GM12878 (cell line): ENCODE measurements at regions not wholly inside any gene's neighbourhood (a gene's known extent, or its start where the extent isn't known, plus 50 kb on each side); places are given as distances from the start of the nearest gene placed in this dataset.

ENCODE experiments used
- ATAC-seq: fragments of 200-7000 bp; cut with Tn5 transposase; 3 replicates; pipeline ENCODE4 v1.9.1; 2020; ENCODE audit warnings: mild to moderate bottlenecking, moderate library complexity
- BruUV-seq: library from RNA; stranded (reverse); fragments of 400-500 nt; replicated peaks from 2 replicates; lab custom pipeline; 2021; lab: Mats Ljungman, UMichigan
- CTCF ChIA-PET: fragments of 300-600 bp; sonication (Branson Sonifier 250); formaldehyde crosslinking; extraction: SDS; loops from one replicate; lab custom pipeline; 2021; ENCODE audit warnings: inconsistent platforms; lab: Yijun Ruan, JAX
- POLR2A ChIA-PET: fragments of 350-600 bp; formaldehyde crosslinking; extraction: SDS; loops from one replicate; lab custom pipeline; 2021; ENCODE audit warnings: inconsistent platforms; lab: Charles Lee
- RAD21 ChIA-PET: fragments of 300-600 bp; sonication (Branson Sonifier 250); formaldehyde crosslinking; loops from one replicate; lab custom pipeline; 2023; ENCODE audit warnings: antibody characterized with exemption; ENCODE audit not compliant: unreplicated experiment; lab: Charles Lee
- SMC1A ChIA-PET: fragments of 300-600 bp; sonication (Branson Sonifier 250); formaldehyde crosslinking; loops from one replicate; lab custom pipeline; 2023; ENCODE audit not compliant: unreplicated experiment, uncharacterized antibody; lab: Charles Lee
- DNase-seq: peaks from one replicate; pipeline ENCODE4 v3.0.0-alpha.2; 2011; ENCODE audit warnings: low read depth, low spot score
- FAIRE-seq: peaks from 3 replicates; lab custom pipeline; 2011; peaks lifted over from hg19 to GRCh38; lab: Jason Lieb, UNC
- H2AFZ ChIP-seq: 2 replicates; pipeline ENCODE4 v1.6.0; 2011; ENCODE audit warnings: low read depth, low read length, control low read depth; ENCODE audit not compliant: control insufficient read depth
- H3K27ac ChIP-seq: 2 replicates; pipeline ENCODE4 v1.5.1; 2011; ENCODE audit warnings: control low read depth; ENCODE audit not compliant: control insufficient read depth, insufficient read depth
- H3K27me3 ChIP-seq, 2 experiments: replicated peaks in 1 of 2; 2 replicates each; pipeline versions ENCODE4 v1.6.0 to v1.6.1; 2011; ENCODE audit warnings: low read length in 1 of 2; ENCODE audit not compliant: control insufficient read depth in 2 of 2, insufficient read depth in 2 of 2
- H3K36me3 ChIP-seq, 2 experiments: 2 replicates each; pipeline ENCODE4 v1.5.1; 2011; ENCODE audit warnings: low read length in 1 of 2; ENCODE audit not compliant: control insufficient read depth in 2 of 2, insufficient read depth in 2 of 2
- H3K4me1 ChIP-seq: 2 replicates; pipeline ENCODE4 v1.6.1; 2011; ENCODE audit warnings: mild to moderate bottlenecking, low read length, moderate library complexity, mixed read lengths; ENCODE audit not compliant: control insufficient read depth, insufficient read depth
- H3K4me2 ChIP-seq: 2 replicates; pipeline ENCODE4 v1.6.0; 2011; ENCODE audit warnings: control low read depth; ENCODE audit not compliant: control insufficient read depth, insufficient read depth
- H3K4me3 ChIP-seq: fragments of 200-600 bp; sonication (generic); 2 replicates; pipeline ENCODE4 v1.5.1; 2016
- H3K79me2 ChIP-seq: 2 replicates; pipeline ENCODE4 v1.6.0; 2011; ENCODE audit warnings: low read length; ENCODE audit not compliant: control insufficient read depth, insufficient read depth
- H3K9ac ChIP-seq: 2 replicates; pipeline ENCODE4 v1.8.0; 2011; ENCODE audit warnings: low read length, control low read depth, mixed read lengths; ENCODE audit not compliant: control insufficient read depth, insufficient read depth
- H3K9me3 ChIP-seq: replicated peaks from 3 replicates; pipeline ENCODE4 v1.5.1; 2011; ENCODE audit warnings: mild to moderate bottlenecking, low read length; ENCODE audit not compliant: control insufficient read depth, insufficient read depth
- H4K20me1 ChIP-seq: 2 replicates; pipeline ENCODE4 v1.6.0; 2011; ENCODE audit not compliant: control insufficient read depth, insufficient read depth
- ATF7 ChIP-seq: fragments of 450-650 bp; IDR thresholded peaks from 2 replicates; pipeline ENCODE4 v1.6.1; 2016; ENCODE audit warnings: low read depth, mild to moderate bottlenecking
- CEBPB ChIP-seq, 2 experiments: fragments of 150-350 bp in 1 of 2; IDR thresholded peaks; 2 replicates each; pipeline ENCODE4 v1.6.1; 2012 to 2014; ENCODE audit warnings: low read depth in 2 of 2, low read length in 2 of 2, borderline replicate concordance in 1 of 2, inconsistent platforms in 1 of 2
- DPF2 ChIP-seq: fragments of 450-650 bp; IDR thresholded peaks from 2 replicates; pipeline ENCODE4 v1.6.1; 2017; ENCODE audit warnings: mild to moderate bottlenecking
- FOXK2 ChIP-seq: fragments of 450-650 bp; IDR thresholded peaks from 2 replicates; pipeline ENCODE4 v1.6.1; 2017; ENCODE audit warnings: mild to moderate bottlenecking, moderate library complexity
- IRF5 ChIP-seq: fragments of 450-650 bp; IDR thresholded peaks from 2 replicates; pipeline ENCODE4 v1.6.1; 2017; ENCODE audit warnings: borderline replicate concordance
- MYB ChIP-seq: fragments of 150-350 bp; IDR thresholded peaks from 2 replicates; pipeline ENCODE4 v1.6.1; 2014; ENCODE audit warnings: mild to moderate bottlenecking, low read depth, low read length, borderline replicate concordance
- NFYA ChIP-seq: IDR thresholded peaks from 2 replicates; pipeline ENCODE4 v1.6.1; 2011; ENCODE audit warnings: low read depth, mild to moderate bottlenecking, low read length, improper control_type of control experiment, borderline replicate concordance
- RBBP5 ChIP-seq: fragments of 200-600 bp; sonication (generic); conservative IDR thresholded peaks from 2 replicates; pipeline ENCODE4 v1.6.1; 2016
- SMARCA5 ChIP-seq: fragments of 450-650 bp; IDR thresholded peaks from 2 replicates; pipeline ENCODE4 v1.6.1; 2017; ENCODE audit warnings: mild to moderate bottlenecking
- SREBF1 ChIP-seq: IDR thresholded peaks from 2 replicates; pipeline ENCODE4 v1.6.1; 2012; ENCODE audit warnings: mild to moderate bottlenecking, low read length
- SREBF2 ChIP-seq: IDR thresholded peaks from 2 replicates; pipeline ENCODE4 v1.6.1; 2012; ENCODE audit warnings: mild to moderate bottlenecking, low read length
- TCF3 ChIP-seq: IDR thresholded peaks from 2 replicates; pipeline ENCODE4 v1.6.1; 2012; ENCODE audit warnings: low read depth, mild to moderate bottlenecking, low read length, borderline replicate concordance; ENCODE audit not compliant: insufficient read depth
- USF1 ChIP-seq: IDR thresholded peaks from 2 replicates; pipeline ENCODE4 v1.6.1; 2011; ENCODE audit warnings: borderline replicate concordance, low read depth, mild to moderate bottlenecking, moderate library complexity, mixed read lengths, low read length; ENCODE audit not compliant: insufficient read depth; ENCODE audit errors: extremely low read length
- YY1 ChIP-seq: IDR thresholded peaks from 2 replicates; pipeline ENCODE4 v1.6.1; 2011; ENCODE audit warnings: low read depth, mild to moderate bottlenecking, low read length
- ZNF384 ChIP-seq: IDR thresholded peaks from 2 replicates; pipeline ENCODE4 v1.6.1; 2012; ENCODE audit warnings: low read depth, mild to moderate bottlenecking, low read length, improper control_type of control experiment, borderline replicate concordance
- WGBS: methylation state at CpG from one replicate; pipeline ENCODE4 v1.1.6; 2016; ENCODE audit warnings: low lambda C conversion rate; ENCODE audit not compliant: insufficient replicate concordance, insufficient coverage; ENCODE audit errors: missing lambda C conversion rate; 5-methylcytosine and 5-hydroxymethylcytosine counted together
- in situ Hi-C: fragments of 300-500 bp; cut with MboI; formaldehyde crosslinking; loops from 9 replicates; pipeline ENCODE4 v1.14.3; 2018; ENCODE audit warnings: mixed read lengths
- intact Hi-C: fragments of 100-400 bp; cut with micrococcal nuclease; formaldehyde crosslinking; loops from one replicate; pipeline ENCODE4 v1.14.2; 2022; ENCODE audit not compliant: unreplicated experiment
- TF ChIP-seq, protein P1 (sequence below): fragments of 450-650 bp; IDR thresholded peaks from 2 replicates; pipeline ENCODE4 v1.6.1; 2014; ENCODE audit warnings: mild to moderate bottlenecking
- TF ChIP-seq, protein P2 (sequence below): IDR thresholded peaks from 2 replicates; pipeline ENCODE4 v1.6.1; 2012; ENCODE audit warnings: low read length, inconsistent platforms
- TF ChIP-seq, protein P3 (sequence below): fragments of 150-350 bp; IDR thresholded peaks from 2 replicates; pipeline ENCODE4 v1.6.1; 2014; ENCODE audit warnings: mild to moderate bottlenecking, low read depth, low read length

DNA sequence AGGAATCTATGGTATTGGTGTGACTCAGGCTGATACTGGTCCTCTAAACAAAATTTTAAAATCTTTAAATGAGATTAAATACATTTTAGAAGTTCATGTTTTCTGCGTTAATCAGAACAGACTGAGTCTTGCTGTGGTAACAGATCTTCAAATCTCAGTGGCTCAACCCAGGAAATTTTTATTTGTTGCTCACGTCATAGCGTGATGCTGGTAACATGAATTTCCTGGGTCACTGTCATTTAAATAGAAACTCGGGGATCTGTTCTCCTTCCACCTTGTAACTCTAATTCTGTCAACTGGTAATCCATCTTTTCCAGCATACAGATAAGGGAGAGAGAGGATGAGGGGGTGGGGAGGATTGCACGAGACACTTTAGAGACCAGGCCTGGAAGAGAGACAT is 90.0 kb downstream of the CDC42EP3 start:
- POLR2A ChIA-PET: interaction anchor here (1.0 to 1.7 kb wide), 2 partner anchors 8 to 18 kb away, joined by 5 to 7 read pairs; no protein-coding TSS in a partner anchor
- H3K9me3 ChIP-seq: peaks cover 18% of the 10 kb centered on the region
- no peaks in the 10 kb centered on the region for H4K20me1 ChIP-seq
- in situ Hi-C loops (no loop called here), intact Hi-C loops (no loop called here)
- DNase-seq: no peak
- no TSS peak for BruUV-seq
- H2AFZ ChIP-seq: no peak overlapping the region
- H3K4me3 ChIP-seq: no peak overlapping the region
- no peaks in the 10 kb centered on the region for H3K27me3 ChIP-seq
- CTCF ChIA-PET: interaction anchor here (2.1 kb wide), 1 partner anchor 18 kb away, joined by 8 read pairs; no protein-coding TSS in a partner anchor
- H3K27ac ChIP-seq: no peak overlapping the region
- H3K9ac ChIP-seq: no peak overlapping the region
- peaks cover 15% of the 10 kb centered on the region for H3K4me1 ChIP-seq
- RAD21 ChIA-PET: interaction anchor here (12.0 kb wide), 1 partner anchor 40 kb away, joined by 165 read pairs; no protein-coding TSS in a partner anchor
- SMC1A ChIA-PET: interaction anchor here (1.2 to 12.4 kb wide), 3 partner anchors 8 to 40 kb away, joined by 3 to 178 read pairs (median 10); no protein-coding TSS in a partner anchor
- no peaks in the 10 kb centered on the region for H3K36me3 ChIP-seq
- no peak for ATAC-seq
- WGBS: 86% methylated on average over 5 of the region's 5 CpGs
- H3K79me2 ChIP-seq: no peaks in the 10 kb centered on the region
- no peak for TF ChIP-seq TCF3
- TF ChIP-seq, protein P1, sequence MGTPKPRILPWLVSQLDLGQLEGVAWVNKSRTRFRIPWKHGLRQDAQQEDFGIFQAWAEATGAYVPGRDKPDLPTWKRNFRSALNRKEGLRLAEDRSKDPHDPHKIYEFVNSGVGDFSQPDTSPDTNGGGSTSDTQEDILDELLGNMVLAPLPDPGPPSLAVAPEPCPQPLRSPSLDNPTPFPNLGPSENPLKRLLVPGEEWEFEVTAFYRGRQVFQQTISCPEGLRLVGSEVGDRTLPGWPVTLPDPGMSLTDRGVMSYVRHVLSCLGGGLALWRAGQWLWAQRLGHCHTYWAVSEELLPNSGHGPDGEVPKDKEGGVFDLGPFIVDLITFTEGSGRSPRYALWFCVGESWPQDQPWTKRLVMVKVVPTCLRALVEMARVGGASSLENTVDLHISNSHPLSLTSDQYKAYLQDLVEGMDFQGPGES: no peak
- TF ChIP-seq SMARCA5: no peak
- no peak for TF ChIP-seq NFYA
- no peak for TF ChIP-seq IRF5
- TF ChIP-seq, protein P2, sequence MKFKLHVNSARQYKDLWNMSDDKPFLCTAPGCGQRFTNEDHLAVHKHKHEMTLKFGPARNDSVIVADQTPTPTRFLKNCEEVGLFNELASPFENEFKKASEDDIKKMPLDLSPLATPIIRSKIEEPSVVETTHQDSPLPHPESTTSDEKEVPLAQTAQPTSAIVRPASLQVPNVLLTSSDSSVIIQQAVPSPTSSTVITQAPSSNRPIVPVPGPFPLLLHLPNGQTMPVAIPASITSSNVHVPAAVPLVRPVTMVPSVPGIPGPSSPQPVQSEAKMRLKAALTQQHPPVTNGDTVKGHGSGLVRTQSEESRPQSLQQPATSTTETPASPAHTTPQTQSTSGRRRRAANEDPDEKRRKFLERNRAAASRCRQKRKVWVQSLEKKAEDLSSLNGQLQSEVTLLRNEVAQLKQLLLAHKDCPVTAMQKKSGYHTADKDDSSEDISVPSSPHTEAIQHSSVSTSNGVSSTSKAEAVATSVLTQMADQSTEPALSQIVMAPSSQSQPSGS: no peak
- no peak for TF ChIP-seq CEBPB (IDR thresholded peaks at IDR 0.05; ENCODE audit: borderline replicate concordance in 1 of 2, low read depth in 2 of 2, low read length in 2 of 2)
- no peak for TF ChIP-seq RBBP5
- no peak for TF ChIP-seq ATF7
- no peak for TF ChIP-seq MYB
- TF ChIP-seq, protein P3, sequence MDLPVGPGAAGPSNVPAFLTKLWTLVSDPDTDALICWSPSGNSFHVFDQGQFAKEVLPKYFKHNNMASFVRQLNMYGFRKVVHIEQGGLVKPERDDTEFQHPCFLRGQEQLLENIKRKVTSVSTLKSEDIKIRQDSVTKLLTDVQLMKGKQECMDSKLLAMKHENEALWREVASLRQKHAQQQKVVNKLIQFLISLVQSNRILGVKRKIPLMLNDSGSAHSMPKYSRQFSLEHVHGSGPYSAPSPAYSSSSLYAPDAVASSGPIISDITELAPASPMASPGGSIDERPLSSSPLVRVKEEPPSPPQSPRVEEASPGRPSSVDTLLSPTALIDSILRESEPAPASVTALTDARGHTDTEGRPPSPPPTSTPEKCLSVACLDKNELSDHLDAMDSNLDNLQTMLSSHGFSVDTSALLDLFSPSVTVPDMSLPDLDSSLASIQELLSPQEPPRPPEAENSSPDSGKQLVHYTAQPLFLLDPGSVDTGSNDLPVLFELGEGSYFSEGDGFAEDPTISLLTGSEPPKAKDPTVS: no peak
- TF ChIP-seq USF1: no peak
- no peak for TF ChIP-seq DPF2
- TF ChIP-seq ZNF384: no peak
- no peak for TF ChIP-seq SREBF2
- TF ChIP-seq FOXK2: no peak
- TF ChIP-seq SREBF1: no peak
- no peak for TF ChIP-seq YY1
- no peak for FAIRE-seq
- no peak overlapping the region for H3K4me2 ChIP-seq
